ENCODE measurements at regions not wholly inside any gene's neighbourhood (a gene's known extent, or its start where the extent isn't known, plus 50 kb on each side); places are given as distances from the start of the nearest gene placed in this dataset.

DNA sequence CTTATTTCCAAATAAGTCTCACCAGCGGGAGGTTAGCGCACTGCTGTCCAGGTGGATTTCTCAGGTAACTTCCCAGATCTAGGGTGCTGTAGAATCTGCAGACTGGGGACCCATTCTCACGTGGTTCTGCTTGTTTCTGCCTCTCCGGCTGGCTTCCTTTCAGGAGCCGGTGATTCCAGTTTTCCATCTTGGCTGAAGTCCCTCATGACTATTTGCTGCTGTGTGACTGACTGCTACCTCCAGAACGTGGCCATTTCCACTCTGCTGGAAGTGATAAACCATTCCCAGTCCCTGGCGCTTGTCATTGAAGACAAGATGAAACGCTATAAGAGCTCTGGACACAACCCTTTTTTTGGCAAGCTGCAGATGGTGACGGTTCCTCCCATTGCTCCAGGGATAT lies 76.0 kb downstream of the DOP1B start:
- TF ChIP-seq LCORL (IDR thresholded peaks at IDR 0.05) (no peak), LCORL (CRISPR knock-in tag; IDR thresholded peaks at IDR 0.05) (no peak), NFE2L2 (IDR thresholded peaks at IDR 0.05; ENCODE audit: low read length) (no peak), ETV6 (CRISPR knock-in tag; conservative IDR thresholded peaks at IDR 0.05) (no peak), GATAD2A (CRISPR knock-in tag; IDR thresholded peaks at IDR 0.05) (no peak), POLR2AphosphoS5 (IDR thresholded peaks at IDR 0.05; ENCODE audit: low read depth, low read length) (no peak), THAP7 (CRISPR knock-in tag; IDR thresholded peaks at IDR 0.05) (no peak), POLR2A (IDR thresholded peaks at IDR 0.05; ENCODE audit: insufficient read depth in 1 of 2, low read depth in 2 of 2, low read length in 2 of 2) (no peak), MAZ (IDR thresholded peaks at IDR 0.05; ENCODE audit: borderline replicate concordance, low read depth, low read length) (no peak), MAZ (CRISPR knock-in tag; IDR thresholded peaks at IDR 0.05; ENCODE audit: low read depth) (no peak), SMC3 (IDR thresholded peaks at IDR 0.05; ENCODE audit: low read length) (no peak)
- TF ChIP-seq, protein P1, sequence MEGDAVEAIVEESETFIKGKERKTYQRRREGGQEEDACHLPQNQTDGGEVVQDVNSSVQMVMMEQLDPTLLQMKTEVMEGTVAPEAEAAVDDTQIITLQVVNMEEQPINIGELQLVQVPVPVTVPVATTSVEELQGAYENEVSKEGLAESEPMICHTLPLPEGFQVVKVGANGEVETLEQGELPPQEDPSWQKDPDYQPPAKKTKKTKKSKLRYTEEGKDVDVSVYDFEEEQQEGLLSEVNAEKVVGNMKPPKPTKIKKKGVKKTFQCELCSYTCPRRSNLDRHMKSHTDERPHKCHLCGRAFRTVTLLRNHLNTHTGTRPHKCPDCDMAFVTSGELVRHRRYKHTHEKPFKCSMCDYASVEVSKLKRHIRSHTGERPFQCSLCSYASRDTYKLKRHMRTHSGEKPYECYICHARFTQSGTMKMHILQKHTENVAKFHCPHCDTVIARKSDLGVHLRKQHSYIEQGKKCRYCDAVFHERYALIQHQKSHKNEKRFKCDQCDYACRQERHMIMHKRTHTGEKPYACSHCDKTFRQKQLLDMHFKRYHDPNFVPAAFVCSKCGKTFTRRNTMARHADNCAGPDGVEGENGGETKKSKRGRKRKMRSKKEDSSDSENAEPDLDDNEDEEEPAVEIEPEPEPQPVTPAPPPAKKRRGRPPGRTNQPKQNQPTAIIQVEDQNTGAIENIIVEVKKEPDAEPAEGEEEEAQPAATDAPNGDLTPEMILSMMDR (CRISPR knock-in tag; IDR thresholded peaks at IDR 0.05) = no peak

All from HepG2 (cell line).